ENCODE measurements at regions not wholly inside any gene's neighbourhood (a gene's known extent, or its start where the extent isn't known, plus 50 kb on each side); places are given as distances from the start of the nearest gene placed in this dataset.

DNA sequence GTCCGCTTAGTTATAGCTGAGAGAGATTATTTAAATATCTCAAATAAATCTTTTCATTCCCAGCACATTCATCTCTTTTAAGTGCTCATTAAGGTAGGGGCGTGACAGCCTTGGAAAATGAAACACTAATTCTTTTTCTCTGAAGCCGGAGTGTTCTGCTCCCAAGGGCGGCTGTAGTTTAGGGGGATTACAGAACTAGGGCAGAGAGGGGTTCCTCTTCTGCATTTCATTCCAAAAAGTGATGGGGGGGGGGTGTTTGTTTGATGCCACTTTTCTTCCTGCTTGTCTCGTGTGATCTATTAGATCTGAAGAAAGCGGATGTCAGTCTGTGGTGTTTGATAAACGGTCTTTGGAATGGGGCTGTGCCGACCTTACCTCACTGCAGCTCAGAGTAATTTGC, 506.5 kb upstream of the MGMT start:
- DNase-seq (ENCODE audit: low read depth, low spot score) = no peak

DNA sequence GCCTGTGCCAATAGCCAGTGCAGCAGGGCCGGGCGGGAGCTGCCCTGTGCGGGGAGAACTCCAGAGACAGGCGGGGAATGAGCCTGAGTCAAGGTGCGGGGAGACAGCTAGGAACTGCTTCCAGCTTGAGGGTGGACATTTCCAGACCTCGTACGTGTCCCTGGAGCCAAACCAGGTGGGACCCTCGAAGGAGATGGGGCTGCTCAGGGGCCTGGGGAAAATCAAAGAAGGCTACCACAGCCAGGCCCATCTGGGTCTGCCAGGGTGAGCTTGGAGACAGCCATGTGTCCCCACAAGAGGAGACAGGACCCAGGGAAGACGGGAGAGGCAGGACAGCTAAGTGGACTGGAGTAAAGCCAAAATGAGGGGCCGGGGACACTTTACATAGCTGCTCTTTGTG, 504.9 kb upstream of the MGMT start:
- no peak for DNase-seq (ENCODE audit: low read depth, low spot score)

DNA sequence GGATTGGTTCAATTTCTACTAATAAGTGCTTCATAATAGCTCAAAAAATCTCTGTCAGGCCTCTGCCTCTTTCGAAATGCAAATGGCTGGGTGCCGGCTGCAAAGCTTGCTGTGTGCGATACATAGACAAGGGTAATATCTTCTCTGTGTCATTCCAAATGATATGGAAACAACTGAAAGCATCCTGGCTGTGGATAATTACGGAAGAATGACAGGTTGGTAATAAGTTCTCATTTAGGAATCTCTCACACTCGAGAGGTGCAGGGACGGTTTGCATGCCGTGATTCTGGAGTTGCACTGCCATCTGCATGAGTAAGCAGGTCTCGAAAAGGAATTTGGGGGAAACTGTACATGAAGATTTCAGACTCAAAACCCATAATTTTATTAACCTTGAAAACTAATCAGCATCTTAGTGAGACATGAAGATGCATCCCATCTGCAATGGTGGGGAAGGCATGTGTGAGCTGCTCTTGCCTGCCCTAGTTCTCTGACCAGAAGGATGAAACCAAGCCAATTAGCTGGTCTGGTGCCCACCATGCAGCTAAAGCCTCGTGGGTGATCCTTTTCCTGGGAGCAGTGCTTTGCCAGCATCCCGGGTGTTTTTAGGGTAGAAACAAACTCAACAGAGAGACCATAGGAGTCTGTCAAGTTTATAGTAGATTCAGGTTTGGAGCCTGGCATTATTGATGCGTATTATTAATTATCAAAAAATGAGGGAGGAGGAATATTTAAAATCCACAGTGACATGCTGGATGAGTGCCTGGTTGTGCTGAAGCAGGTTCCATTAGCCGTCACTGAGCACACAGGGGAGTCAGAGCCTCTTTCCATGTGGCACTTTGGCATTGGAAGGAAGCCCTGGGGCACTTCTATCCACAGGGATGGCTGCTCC, 503.6 kb upstream of the MGMT start:
- no peak for DNase-seq (ENCODE audit: low read depth, low spot score)

DNA sequence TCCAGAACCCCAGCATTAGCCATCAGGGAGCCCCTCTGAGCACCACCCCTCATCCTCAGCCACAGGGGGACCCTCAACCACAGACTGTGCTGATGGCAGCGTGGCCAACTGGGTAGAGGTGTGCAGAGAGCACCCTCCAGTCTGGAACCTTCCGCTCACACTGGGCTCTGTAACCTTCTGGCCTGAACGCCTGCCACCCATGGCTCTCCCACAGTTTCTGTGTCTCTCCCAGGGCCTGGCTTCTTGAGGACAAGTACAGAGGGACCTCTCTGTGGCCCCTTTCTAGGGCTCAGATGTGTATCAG, 503.0 kb upstream of the MGMT start:
- no peak for DNase-seq (ENCODE audit: low read depth, low spot score)

DNA sequence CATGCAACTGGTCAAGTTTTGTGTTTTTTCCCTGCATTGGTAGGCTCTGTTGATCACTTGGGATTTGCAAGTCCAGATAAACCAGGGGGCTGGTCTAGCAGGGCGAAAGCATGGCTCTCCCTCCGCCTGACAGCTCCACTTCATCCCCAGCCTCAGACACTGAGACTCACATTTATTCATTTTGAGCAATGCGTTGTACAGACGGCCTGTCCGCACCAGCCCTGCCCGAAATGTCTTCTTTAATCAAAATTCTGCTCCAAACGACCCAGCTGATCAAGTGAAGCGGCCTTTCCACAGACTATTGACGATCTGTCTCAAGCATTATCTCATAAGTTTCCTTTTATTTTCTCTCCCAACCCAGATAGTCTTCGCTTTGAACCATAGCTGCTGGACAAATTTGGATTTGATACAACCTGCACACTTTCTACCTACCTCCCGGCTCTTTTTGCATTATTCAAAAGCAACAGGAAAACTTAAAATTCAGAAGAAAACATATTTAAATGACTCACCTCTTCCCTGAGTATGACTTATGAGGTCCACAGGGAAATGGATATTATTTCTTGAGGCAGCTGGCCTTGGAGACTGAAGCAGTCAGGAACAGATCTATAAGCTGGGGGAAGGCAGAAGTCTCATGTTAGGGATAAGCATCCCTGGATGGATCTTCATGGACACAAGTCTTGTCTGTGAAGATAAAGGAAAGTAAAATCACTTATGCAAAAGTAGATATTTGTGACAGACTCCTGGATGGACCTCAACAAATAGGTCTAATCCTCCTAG, 498.9 kb upstream of the MGMT start:
- DNase-seq (ENCODE audit: low read depth, low spot score) = no peak

DNA sequence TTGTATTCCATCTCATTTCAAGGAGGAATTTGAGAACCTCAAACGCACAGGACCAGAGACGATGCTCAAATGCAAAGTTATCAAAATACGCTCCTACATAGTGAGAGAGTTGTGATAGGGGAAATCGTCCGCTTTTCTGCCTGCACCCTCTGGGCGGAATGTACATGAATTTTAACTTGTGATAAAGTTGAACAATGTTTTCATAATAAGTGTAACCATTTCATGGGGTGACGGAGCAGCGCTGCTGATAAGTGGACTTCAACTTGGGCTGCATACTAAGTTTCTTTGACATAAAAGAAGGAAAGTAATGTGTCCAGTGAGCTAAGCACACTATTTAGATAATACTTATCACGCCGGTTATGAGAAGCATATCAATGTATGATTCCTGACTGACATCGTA, 497.5 kb upstream of the MGMT start:
- DNase-seq (ENCODE audit: low read depth, low spot score) = no peak

DNA sequence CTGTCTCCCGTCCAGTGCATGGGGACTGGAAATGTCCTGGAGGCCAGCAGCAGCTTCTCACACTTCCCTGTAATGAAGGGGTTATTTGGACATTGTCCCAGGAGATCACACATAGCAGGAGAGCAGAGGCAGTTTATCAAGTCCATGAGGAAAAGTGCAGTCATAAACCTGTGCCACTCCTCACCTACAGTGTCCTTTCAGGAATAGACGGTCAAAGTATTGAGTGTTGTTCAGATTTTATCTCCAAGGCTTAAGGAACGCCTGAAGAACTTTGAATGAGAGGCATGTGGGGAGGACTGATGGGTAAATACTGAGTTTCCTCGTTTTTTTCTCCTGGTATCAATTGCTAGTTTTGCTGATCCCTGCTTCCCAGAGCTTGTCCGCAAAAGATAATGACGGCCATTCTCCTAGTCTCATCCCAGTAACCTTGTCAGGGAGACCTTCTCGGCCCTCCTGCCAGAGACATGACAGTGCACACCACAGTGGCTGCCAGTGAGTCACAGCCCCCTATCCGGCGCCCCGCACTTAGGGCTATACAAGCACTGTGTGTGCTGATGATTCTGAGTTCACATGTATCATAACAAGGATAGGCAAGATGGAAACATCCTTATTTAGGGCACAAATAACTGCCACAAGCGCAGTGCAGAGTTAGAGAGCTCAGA, 495.5 kb upstream of the MGMT start:
- DNase-seq (ENCODE audit: low read depth, low spot score) = no peak

DNA sequence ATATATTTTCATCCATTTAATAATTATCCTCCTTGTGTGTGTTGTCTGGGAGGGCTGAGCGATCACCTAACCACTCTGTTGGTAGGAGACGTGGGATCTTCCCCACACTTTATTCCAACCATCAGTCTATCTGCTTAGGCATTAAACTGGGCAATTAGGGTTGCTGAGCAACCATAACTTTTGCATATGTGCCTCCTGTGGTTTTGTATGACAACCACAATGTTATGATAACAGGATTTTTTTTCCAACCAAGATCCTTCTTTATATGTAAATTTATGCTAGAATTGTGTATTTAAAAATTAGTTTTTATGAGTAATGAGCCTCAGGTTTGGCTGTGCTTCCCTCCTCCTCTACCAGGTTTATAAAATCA, 495.0 kb upstream of the MGMT start:
- no peak for DNase-seq (ENCODE audit: low read depth, low spot score)

DNA sequence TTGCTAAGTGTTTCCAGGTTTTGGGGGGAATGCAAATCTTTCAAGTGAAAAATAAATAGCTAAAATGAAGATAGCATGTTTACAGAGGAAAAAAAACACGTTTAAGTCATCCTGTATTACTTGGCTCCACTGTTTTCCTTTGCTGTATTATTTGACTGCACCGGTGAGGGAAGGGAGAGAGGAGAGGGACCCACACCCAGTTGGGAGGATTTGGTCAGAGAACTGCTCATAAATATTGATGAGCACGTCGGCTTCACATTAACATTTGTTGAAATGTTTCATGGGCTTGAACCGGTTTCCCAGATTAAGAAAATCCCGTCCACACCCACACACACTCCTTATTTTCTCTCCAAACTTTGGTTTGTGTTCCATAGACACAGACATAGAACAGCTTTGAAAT, 493.8 kb upstream of the MGMT start:
- no peak for DNase-seq (ENCODE audit: low read depth, low spot score)

DNA sequence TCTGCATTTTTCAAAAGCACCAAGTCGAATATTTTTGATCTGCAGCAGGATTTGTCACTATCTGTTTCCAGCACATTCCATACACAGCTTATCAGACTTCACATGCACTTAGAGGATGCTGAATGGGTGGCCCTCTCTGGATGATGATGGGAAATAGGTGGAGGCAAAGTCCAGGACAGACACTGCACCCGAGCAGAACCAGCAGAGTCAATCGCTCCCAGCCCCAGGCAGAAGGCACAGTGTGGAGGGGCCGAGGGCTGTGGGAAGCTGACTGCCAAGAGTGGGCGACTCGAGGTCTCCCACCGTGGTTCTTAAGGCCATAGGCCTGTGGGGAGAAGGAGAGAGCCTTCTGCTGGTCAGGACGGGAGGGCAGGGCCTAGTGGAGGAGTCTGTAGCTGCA, 490.2 kb upstream of the MGMT start:
- DNase-seq (ENCODE audit: low read depth, low spot score) = no peak

DNA sequence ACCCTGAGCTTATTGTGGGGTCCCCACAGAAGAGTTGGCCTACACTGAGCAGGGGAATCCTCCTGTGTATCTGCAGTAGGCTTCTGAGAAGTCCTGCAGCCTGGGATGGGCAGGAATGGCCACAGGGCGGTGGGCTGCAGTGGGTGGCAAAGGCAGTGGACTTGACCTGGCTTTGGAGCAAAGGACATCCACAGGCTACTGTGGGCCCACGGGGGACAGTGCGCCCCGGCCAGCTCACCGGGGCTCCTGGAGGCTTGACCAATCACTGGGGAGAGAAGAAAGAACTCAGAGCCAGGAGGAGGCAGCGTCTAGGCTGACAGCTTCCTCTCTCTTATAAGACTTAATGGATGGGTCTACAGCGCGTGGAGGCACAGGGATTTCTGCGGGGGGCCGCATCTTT, 488.8 kb upstream of the MGMT start:
- no peak for DNase-seq (ENCODE audit: low read depth, low spot score)

DNA sequence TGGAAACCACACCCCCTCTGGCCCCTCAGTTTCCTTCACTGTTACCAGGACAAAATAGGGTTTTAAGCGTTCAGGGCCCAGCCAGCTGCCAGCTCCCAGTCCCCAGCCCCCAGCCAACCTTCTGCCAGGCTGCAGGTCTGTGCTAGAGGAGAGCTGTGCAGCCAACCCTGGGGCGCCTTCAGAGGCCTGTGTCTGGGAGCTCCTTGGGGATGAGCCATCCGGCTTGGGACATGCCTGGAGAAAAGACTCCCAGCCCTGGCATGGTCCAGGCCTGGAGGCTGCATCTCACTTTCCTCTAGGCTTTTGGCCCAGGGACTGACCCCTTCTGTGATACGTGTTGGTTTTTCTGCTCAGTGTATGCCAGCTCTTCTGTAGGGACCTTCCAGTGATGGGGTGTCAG, 487.6 kb upstream of the MGMT start:
- DNase-seq (ENCODE audit: low read depth, low spot score) = no peak

DNA sequence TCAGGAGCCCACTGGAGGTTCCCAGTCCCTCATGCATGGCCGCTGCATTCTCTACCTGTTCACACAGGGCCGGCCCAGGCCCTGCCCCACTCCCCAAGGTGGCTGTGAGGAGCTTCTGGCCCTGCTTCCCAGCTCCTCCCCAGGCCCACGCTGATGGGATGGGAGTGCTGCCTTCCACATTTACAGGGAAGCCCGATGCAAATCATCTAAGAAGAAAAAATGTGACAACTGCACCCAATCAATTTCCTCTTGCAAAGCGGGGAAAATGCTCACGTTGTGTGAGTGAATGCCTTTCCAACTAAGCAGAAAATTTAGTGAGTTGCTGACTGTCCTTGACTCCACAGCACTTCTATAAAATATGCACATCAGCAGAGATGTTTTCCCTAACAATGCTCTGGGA, 485.8 kb upstream of the MGMT start:
- no peak for DNase-seq (ENCODE audit: low read depth, low spot score)

DNA sequence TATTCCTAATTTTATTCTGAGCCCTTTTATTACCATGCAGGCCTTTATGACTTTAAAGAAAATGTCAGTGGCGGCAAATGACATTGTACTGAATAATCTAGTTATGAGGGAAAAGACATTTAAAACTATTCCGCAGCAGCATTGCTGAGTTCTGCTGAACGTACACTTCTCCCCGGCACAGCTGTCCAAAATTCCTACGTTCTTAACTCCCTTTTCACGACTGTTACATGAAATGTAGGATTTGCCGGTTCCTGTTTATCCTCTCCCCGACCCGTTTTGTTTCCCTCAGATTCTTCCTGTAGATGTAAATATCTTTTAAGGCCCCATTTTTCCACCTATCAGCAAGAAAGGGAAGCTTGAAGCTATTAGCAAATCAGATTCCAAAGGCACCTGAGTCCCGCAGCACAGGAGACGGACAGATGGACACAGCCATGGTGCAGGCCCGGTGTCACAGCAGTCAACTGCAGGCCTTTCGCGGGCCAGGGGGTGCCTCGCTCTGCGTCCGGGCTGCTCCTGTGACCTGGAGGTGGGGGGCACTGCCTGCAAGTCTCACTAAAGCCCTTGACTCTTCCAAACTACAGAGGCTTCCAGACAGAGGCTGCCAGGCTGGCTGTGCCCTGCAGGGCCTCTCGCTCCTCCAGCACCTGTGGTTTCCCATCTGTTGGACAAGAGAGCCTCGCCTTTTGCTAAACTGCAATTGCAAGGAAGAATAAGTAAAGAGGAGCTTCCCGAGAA, 485.0 kb upstream of the MGMT start:
- DNase-seq (ENCODE audit: low read depth, low spot score) = no peak

DNA sequence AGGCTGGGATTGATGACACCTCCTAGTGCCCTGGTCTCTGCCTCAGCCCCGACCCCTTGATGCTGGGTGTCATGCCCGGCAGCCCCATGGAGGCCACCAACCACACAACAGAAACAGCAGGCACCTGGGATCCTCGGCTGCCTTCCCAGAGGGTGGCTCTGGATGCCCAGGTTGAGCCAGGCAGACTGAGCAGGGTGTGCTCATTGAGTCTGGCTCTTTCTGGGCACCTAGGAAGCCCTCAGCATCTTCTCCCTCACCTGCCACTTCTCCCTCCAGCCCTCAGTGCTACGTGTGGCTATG, 484.5 kb upstream of the MGMT start:
- DNase-seq (ENCODE audit: low read depth, low spot score) = no peak

DNA sequence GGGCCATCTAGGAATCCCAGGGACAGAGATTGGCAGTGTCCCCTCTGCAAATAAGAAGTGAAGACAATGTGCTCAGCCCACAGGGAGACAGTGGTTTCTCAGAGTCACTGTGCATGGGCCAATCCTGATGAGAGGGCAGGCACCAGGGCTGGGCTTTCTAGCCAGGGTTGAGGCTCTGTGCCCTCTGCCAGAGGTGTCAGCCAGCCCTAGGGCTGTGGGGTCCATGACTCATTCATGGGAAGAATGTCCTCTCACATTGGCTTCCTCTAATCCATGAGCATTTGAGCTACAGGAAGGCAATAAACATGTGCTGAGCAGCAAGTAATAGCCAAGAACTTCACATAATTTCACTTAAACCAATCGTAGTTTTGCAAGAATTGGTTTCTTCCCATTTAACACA, 482.0 kb upstream of the MGMT start:
- no peak for DNase-seq (ENCODE audit: low read depth, low spot score)

DNA sequence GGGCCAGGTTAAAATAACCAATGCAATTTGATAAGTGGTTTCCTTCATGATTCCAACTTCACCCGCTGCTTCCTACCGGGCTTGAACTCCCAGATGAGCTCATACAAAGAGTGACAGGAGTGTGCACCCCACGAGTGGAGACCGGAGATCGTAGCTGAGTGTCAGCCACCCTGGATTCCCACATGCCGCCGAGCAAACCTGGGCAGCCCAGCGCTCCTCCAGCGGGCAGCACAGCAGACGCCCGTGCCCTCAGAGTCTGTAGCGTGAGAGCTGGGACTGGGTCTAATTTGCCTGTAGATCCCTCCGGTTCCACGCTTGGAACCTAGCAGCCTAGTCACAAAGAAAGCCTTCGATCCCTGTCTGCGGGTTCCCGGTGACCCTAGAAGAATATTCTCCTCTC, 476.1 kb upstream of the MGMT start:
- DNase-seq (ENCODE audit: low read depth, low spot score) = no peak

DNA sequence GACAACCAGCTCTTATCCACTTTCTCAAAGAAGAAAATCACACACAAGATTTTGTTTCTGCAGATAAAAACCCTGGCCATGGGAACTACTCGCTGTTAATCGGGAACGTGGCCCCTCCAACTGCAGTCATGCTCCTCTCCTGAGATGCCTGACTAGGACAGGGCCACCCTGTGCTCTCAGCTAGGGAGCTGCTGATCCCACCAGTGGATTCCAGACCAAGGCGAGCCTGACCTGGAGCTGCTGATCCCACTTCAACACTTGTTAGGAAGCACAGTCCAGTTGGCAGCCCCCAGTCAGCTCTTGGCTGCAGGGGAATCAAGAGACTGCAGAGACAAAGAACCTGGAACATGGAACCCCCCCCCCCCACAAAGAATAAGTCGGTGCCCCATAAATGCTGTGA, 474.3 kb upstream of the MGMT start:
- no peak for DNase-seq (ENCODE audit: low read depth, low spot score)

DNA sequence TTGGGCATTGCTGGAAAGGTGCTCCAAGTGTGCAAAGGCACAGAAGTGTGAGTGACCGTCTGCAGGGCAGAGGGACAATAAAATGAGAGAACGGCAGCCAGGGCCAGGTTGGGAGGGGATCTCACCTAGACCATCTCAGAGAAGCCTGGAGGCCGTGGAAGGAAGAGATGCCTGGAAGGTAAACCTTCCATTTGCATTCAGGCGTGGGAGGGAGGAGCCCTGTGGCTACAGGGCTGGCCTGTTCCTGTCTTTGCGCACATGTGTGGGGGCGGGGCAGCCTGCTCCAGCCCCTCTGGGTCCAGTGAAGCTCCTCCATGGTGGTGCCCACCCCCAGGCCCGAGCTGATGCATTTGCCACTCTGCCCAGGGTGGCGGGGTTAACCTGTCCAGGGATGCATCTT, 473.6 kb upstream of the MGMT start:
- no peak for DNase-seq (ENCODE audit: low read depth, low spot score)

DNA sequence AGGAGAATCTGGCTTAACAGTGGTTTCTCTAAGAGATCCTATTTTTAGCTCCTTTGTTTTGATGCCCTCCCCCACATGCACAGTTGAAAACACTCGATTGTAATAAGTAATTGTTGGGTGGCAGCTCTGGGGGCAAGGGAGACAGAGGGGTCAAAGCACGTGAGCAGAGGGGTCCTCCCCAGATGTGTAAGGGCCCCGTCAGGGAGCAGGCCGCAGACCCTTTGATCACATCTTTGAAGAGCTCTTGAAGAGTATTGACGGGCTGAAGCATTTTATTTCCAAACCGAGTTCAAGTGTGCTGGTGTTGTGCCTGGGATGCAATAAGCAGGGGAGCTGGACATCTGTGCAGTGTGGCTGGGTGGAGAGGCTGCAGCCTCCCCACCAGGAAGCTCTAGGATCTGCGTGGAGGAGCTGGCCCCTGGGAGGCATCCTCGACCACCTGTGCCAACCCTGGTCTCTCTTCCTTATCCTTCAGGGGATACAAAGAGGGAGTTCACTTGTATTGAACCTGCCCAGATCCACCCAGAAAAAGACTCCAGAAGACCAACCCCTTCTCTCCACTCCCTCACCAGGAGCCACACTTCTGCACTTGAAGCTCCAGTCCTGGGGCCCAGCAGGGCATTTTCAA, 473.0 kb upstream of the MGMT start:
- no peak for DNase-seq (ENCODE audit: low read depth, low spot score)

DNA sequence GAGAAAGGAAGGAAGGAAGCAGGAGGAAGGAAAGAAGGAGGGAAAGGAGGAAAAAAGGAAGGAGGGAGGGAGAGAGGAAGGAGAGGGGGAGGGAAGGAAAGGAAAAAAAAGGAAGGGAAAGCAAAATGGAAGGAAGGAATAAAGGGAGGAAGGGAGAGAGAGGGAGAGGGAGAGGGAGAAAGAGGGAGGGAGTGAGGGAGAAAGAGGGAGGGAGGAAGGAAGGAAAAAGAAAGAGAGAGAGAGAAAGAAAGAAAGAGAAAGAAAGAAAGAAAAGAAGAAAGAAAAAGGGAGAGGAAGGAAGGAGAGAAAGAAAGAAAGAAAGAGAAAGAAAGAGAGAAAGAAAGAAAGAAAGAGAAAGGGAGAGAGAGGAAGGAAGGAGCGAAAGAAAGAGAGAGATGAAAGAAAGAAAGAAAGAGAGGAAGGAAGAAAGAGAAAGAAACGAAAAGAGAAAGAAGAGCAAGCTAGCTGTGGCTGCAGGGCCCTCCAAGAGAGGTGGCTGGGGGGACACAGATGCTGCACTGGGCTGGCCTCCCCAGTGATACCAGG, 472.4 kb upstream of the MGMT start:
- DNase-seq (ENCODE audit: low read depth, low spot score) = no peak

DNA sequence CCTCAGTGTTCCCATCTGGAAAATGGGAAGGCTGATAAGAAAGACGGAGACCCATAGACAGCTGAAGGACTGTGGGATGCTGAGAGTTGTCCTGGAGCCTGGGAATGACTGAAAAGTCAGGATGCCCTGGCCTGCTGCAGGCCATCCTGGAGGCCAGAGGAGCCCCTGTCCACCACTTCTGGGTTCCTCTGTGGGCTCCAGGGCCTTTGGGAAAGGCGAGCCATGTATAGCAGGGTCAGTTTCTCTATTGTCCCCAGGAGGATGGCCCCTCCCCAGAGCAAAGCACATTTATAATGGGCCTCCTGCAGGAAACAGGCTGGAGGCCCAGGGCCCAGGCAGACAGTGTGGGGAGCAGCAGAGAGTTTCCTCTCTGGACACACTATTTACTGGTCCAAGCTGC, 471.4 kb upstream of the MGMT start:
- no peak for DNase-seq (ENCODE audit: low read depth, low spot score)
